SH-SY5Y (cell line): ENCODE measurements at regions not wholly inside any gene's neighbourhood (a gene's known extent, or its start where the extent isn't known, plus 50 kb on each side); places are given as distances from the start of the nearest gene placed in this dataset.

ENCODE experiments used
- GATA2 ChIP-seq: IDR thresholded peaks from 2 replicates; pipeline ENCODE4 v1.6.1; 2011; ENCODE audit warnings: mild to moderate bottlenecking, low read depth, low read length
- GATA3 ChIP-seq: IDR thresholded peaks from 2 replicates; pipeline ENCODE4 v1.6.1; 2011; ENCODE audit warnings: low read depth, mild to moderate bottlenecking, low read length, moderate library complexity

GRCh38 chr2:137770166-137770565, 194.1 kb upstream of the HNMT start:
- TF ChIP-seq GATA3: no peak
- TF ChIP-seq GATA2: no peak
